Bronchial epithelial cell (primary cell): ENCODE measurements at regions not wholly inside any gene's neighbourhood (a gene's known extent, or its start where the extent isn't known, plus 50 kb on each side); places are given as distances from the start of the nearest gene placed in this dataset.

Experiments
- DNase-seq: peaks from one replicate; pipeline ENCODE4 v3.0.0-alpha.2; 2010; ENCODE audit warnings: low read depth
- FAIRE-seq: peaks from 2 replicates; lab custom pipeline; 2011; peaks lifted over from hg19 to GRCh38; lab: Jason Lieb, UNC
- H3K27me3 ChIP-seq: 2 replicates; pipeline ENCODE4 v1.5.1; 2011; ENCODE audit warnings: low read length; ENCODE audit not compliant: control insufficient read depth, insufficient read depth
- H3K36me3 ChIP-seq: 2 replicates; pipeline ENCODE4 v1.5.1; 2011; ENCODE audit warnings: low read length; ENCODE audit not compliant: control insufficient read depth, insufficient read depth
- H3K4me3 ChIP-seq: 2 replicates; pipeline ENCODE4 v1.5.1; 2011; ENCODE audit warnings: mild to moderate bottlenecking, low read depth, low read length, control low read depth
- CTCF ChIP-seq: IDR thresholded peaks from 2 replicates; pipeline ENCODE4 v1.5.1; 2011; ENCODE audit warnings: mild to moderate bottlenecking, moderate library complexity, low read length, control low read depth, inconsistent platforms; ENCODE audit not compliant: insufficient read depth, severe bottlenecking

GRCh38 chr4:114401483-114401882 lies 197.1 kb upstream of the UGT8 start:
- no peak for TF ChIP-seq CTCF
- no peak overlapping the region for H3K4me3 ChIP-seq
- H3K27me3 ChIP-seq: no peaks in the 10 kb centered on the region
- FAIRE-seq: no peak
- no peaks in the 10 kb centered on the region for H3K36me3 ChIP-seq
- no peak for DNase-seq

- H3K4me3 ChIP-seq: no peak overlapping the region
- peak; percentile 3 for DNase-seq
- no peak for TF ChIP-seq CTCF
- H3K27me3 ChIP-seq: no peaks in the 10 kb centered on the region
- FAIRE-seq: no peak
- H3K36me3 ChIP-seq: no peaks in the 10 kb centered on the region
Measured at GRCh38 chr4:114417214-114417613, 181.4 kb upstream of the UGT8 start.

- no peak for TF ChIP-seq CTCF
- FAIRE-seq (no peak), DNase-seq (no peak)
- H3K4me3 ChIP-seq: no peak overlapping the region
- H3K36me3 ChIP-seq: no peaks in the 10 kb centered on the region
- H3K27me3 ChIP-seq: no peaks in the 10 kb centered on the region
Measured at GRCh38 chr4:114420069-114420468, 178.5 kb upstream of the UGT8 start.

- FAIRE-seq: no peak
- TF ChIP-seq CTCF: no peak
- Histone ChIP-seq H3K36me3 (no peaks in the 10 kb centered on the region), H3K4me3 (no peak overlapping the region), H3K27me3 (no peaks in the 10 kb centered on the region)
- no peak for DNase-seq
Measured at GRCh38 chr4:114423582-114423981, 175.0 kb upstream of the UGT8 start.

DNA sequence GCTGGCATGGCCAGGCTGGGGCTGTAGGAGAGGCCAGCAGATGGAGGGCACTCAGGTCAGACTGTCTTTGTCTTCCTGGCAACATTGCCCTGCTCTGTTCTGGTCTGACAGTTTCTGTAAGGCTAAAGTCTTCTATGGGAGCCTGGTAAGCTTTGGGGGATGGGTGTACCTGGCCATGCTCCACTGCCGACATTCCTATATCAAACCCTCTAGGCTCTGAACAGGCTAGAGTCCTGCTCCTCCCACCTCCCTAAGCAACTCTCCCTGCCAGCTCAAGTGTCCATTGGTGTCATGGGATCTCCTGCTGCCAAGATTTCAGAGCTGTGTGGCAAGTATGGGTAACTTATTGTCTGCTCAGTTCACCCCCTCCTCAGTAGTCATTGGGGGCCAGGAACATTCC lies 163.5 kb upstream of the UGT8 start:
- peak; percentile 72 for FAIRE-seq
- no peaks in the 10 kb centered on the region for H3K27me3 ChIP-seq
- no peaks in the 10 kb centered on the region for H3K36me3 ChIP-seq
- no peak overlapping the region for H3K4me3 ChIP-seq
- no peak for DNase-seq
- TF ChIP-seq CTCF: no peak

DNA sequence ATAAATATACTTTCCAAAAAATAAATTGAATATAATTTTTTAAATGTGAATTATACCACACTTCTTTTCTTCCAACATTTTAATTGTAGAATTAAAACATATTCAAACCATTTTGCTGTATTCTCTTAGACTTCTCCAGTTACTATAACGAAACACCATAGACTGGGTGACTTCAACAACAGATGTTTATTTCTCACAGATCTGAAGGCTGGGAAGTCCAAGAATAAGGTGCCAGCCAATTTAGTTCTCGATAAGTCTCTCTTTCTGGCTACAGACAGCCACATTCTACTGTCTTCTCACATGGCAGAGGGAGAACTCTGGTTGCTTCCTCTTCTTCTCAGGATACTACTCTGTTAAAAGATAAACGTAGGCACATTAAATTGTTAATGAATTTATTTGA lies 155.8 kb upstream of the UGT8 start:
- no peak for DNase-seq
- no peak for TF ChIP-seq CTCF
- no peak for FAIRE-seq
- H3K36me3 ChIP-seq: no peaks in the 10 kb centered on the region
- H3K4me3 ChIP-seq: no peak overlapping the region
- H3K27me3 ChIP-seq: no peaks in the 10 kb centered on the region
